Activated CD8-positive, alpha-beta T cell treated with anti-CD3 and anti-CD28 coated beads for 36 hours (primary cell): ENCODE measurements at regions not wholly inside any gene's neighbourhood (a gene's known extent, or its start where the extent isn't known, plus 50 kb on each side); places are given as distances from the start of the nearest gene placed in this dataset.

Experiments used
- ATAC-seq: fragments of 200-7000 bp; cut with Tn5 transposase; one replicate; pipeline ENCODE4 v1.10.0; 2021; ENCODE audit warnings: mild to moderate bottlenecking, moderate library complexity
- CTCF ChIA-PET: fragments of 350-600 bp; sonication (Branson Sonifier 250); formaldehyde crosslinking; loops from one replicate; lab custom pipeline; 2021; ENCODE audit warnings: antibody characterized with exemption; lab: Charles Lee
- POLR2A ChIA-PET: fragments of 350-600 bp; sonication (Branson Sonifier 250); formaldehyde crosslinking; loops from one replicate; lab custom pipeline; 2021; ENCODE audit warnings: antibody characterized with exemption; lab: Charles Lee
- DNase-seq: peaks from one replicate; pipeline ENCODE4 v3.0.0-alpha.2; 2020
- H3K27ac Mint-ChIP-seq: one replicate; pipeline ENCODE4 v1.8.0; 2021; ENCODE audit warnings: mild to moderate bottlenecking, mixed read lengths
- H3K27me3 Mint-ChIP-seq: one replicate; pipeline ENCODE4 v1.8.0; 2021; ENCODE audit warnings: mixed read lengths
- H3K36me3 Mint-ChIP-seq: one replicate; pipeline ENCODE4 v1.8.0; 2021; ENCODE audit warnings: low read depth, mixed read lengths
- H3K4me1 Mint-ChIP-seq: one replicate; pipeline ENCODE4 v1.8.0; 2021; ENCODE audit warnings: low read depth, mixed read lengths
- H3K4me3 Mint-ChIP-seq: one replicate; pipeline ENCODE4 v1.8.0; 2021; ENCODE audit warnings: mild to moderate bottlenecking, moderate library complexity, mixed read lengths
- H3K9me3 Mint-ChIP-seq: one replicate; pipeline ENCODE4 v1.8.0; 2021; ENCODE audit warnings: mixed read lengths
- CTCF ChIP-seq: fragments of 200-600 bp; IDR thresholded peaks from one replicate; pipeline ENCODE4 v1.8.0; 2022; ENCODE audit warnings: antibody characterized with exemption, mild to moderate bottlenecking
- intact Hi-C: fragments of 100-400 bp; cut with micrococcal nuclease; formaldehyde crosslinking; loops from one replicate; pipeline ENCODE4 v1.10.0; 2022

DNA sequence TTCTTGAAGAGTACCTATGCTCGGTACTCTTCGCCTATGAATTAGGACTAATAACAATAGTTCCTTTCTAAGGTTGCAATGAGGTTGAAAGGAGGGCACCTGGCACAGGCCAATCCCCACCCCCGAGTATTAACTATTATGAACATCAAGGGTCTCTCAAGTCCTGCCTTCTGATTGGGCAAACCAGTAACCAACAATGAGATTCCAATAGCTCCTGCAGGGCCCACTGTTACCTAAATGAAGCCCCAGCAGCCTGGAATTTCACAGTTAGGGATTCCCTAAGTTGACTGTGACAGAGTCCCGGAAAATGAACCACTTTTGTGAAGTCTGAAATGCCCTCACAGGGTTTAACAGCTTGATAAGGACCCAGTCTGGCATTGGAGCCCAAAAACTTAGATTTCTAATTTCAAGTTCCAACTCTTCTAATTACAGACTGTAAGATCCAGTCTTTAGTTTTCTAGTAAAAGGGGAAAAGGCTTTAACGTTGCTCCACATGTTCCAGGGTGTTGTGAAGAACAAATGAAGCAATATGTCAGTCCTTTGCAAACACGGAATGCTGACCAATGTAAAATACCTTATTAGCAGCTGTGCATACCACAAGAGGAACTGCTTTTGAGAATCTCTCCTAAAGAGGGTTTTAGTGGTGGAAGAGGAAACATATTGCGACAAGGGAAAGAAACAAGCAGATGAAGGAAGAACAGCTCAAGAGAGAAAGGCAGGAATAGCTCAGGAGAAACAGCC lies 277.7 kb upstream of the MAP2 start:
- CTCF ChIA-PET, result no interaction called here
- no peaks in the 10 kb centered on the region for H3K4me1 Mint-ChIP-seq
- H3K4me3 Mint-ChIP-seq, result no peak overlapping the region
- ATAC-seq, result no peak
- intact Hi-C loops, result no loop called here
- no peak for TF ChIP-seq CTCF
- POLR2A ChIA-PET, result no interaction called here
- no peaks in the 10 kb centered on the region for H3K27me3 Mint-ChIP-seq
- no peaks in the 10 kb centered on the region for H3K36me3 Mint-ChIP-seq
- DNase-seq, result no peak
- no peak overlapping the region for H3K27ac Mint-ChIP-seq
- H3K9me3 Mint-ChIP-seq, result no peaks in the 10 kb centered on the region

GRCh38 chr2:209146682-209147320 lies 277.0 kb upstream of the MAP2 start:
- TF ChIP-seq CTCF, result no peak
- DNase-seq (no peak), ATAC-seq (no peak)
- no peaks in the 10 kb centered on the region for H3K4me1 Mint-ChIP-seq
- POLR2A ChIA-PET, result no interaction called here
- intact Hi-C loops, result no loop called here
- H3K27me3 Mint-ChIP-seq, result no peaks in the 10 kb centered on the region
- H3K27ac Mint-ChIP-seq, result no peak overlapping the region
- H3K9me3 Mint-ChIP-seq, result no peaks in the 10 kb centered on the region
- no peaks in the 10 kb centered on the region for H3K36me3 Mint-ChIP-seq
- CTCF ChIA-PET, result no interaction called here
- no peak overlapping the region for H3K4me3 Mint-ChIP-seq

DNA sequence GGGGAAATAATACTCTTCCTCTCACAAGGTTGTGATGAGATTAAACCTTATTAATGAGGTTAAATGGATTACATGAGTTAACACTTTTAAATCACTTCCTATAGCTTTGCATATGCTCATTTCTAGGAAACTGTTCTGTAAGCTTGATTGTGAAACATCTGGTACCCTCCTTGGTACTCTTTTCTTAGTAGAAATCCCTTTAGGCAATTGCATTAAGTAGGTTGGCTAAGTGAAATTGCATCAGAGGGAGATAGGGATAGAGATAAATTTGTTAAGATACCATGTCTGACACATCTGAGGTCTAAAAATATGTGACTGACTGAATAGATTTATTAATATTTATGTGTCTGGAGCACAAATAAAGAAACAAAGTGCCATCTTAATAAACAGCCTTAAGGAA lies 275.9 kb upstream of the MAP2 start:
- H3K27ac Mint-ChIP-seq, result no peak overlapping the region

DNA sequence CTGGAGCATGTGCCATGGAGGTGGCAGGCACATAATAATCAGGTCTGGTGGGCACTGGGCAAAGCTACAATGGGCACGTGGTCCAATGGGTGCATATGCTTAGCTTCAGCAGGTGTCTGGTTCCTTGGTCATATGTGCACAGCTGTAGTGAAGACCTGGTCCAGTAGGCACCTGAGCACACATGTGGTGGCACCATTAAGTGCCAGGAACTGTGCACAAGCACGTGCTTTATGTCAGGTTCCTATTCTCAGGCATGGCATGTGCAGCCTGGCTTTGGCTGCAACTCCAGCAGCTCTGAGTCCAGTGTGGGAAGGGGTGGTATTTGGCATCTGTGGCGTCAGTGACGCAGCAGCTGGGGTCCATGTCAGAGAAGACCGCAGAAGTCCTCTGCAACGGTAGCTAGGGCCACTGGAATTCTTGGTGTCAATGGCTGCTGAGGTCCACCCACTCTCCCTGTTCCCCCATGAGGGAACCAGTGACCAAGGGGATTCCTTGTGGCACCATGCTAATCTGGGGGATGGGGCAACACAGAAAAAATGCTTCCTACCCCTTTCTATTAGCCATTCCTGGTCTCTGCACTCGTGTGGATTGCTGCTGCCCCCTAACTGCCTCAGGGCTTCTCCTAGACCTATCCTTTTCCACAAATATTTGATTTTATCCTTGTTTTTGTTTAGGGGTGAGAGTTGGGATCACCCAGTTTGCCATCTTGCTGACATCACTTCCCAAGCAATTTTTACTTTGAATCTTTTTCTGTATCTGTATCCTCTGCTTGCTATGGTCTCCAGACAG lies 262.9 kb upstream of the MAP2 start:
- POLR2A ChIA-PET, result no interaction called here
- no peaks in the 10 kb centered on the region for H3K36me3 Mint-ChIP-seq
- no peaks in the 10 kb centered on the region for H3K4me1 Mint-ChIP-seq
- H3K9me3 Mint-ChIP-seq, result no peaks in the 10 kb centered on the region
- CTCF ChIA-PET, result no interaction called here
- no peaks in the 10 kb centered on the region for H3K27me3 Mint-ChIP-seq
- H3K4me3 Mint-ChIP-seq, result no peak overlapping the region
- ATAC-seq (no peak), DNase-seq (no peak)
- no peak for TF ChIP-seq CTCF
- H3K27ac Mint-ChIP-seq, result no peak overlapping the region
- intact Hi-C loops, result no loop called here

More for the DNA sequence above, 275.9 kb upstream of the MAP2 start:
- Mint-ChIP-seq H3K4me1 (no peaks in the 10 kb centered on the region), H3K36me3 (no peaks in the 10 kb centered on the region), H3K4me3 (no peak overlapping the region), H3K27me3 (no peaks in the 10 kb centered on the region), H3K9me3 (no peaks in the 10 kb centered on the region)
- ChIA-PET POLR2A (no interaction called here), CTCF (no interaction called here)
- DNase-seq, result no peak
- no peak for TF ChIP-seq CTCF
- intact Hi-C loops, result no loop called here
- no peak for ATAC-seq

GRCh38 chr2:209162129-209162528 lies 261.7 kb upstream of the MAP2 start:
- no peak for ATAC-seq
- H3K4me3 Mint-ChIP-seq, result no peak overlapping the region
- no peak overlapping the region for H3K27ac Mint-ChIP-seq

More at GRCh38 chr2:209162129-209162528, 261.7 kb upstream of the MAP2 start:
- ChIA-PET POLR2A (no interaction called here), CTCF (no interaction called here)
- TF ChIP-seq CTCF, result no peak
- no peaks in the 10 kb centered on the region for H3K27me3 Mint-ChIP-seq
- no peaks in the 10 kb centered on the region for H3K9me3 Mint-ChIP-seq
- DNase-seq, result no peak
- intact Hi-C loops, result no loop called here
- H3K4me1 Mint-ChIP-seq, result no peaks in the 10 kb centered on the region
- H3K36me3 Mint-ChIP-seq, result no peaks in the 10 kb centered on the region
